ENCODE measurements at regions not wholly inside any gene's neighbourhood (a gene's known extent, or its start where the extent isn't known, plus 50 kb on each side); places are given as distances from the start of the nearest gene placed in this dataset.

- no peak for DNase-seq (ENCODE audit: low read depth)
- TF ChIP-seq, protein P1, sequence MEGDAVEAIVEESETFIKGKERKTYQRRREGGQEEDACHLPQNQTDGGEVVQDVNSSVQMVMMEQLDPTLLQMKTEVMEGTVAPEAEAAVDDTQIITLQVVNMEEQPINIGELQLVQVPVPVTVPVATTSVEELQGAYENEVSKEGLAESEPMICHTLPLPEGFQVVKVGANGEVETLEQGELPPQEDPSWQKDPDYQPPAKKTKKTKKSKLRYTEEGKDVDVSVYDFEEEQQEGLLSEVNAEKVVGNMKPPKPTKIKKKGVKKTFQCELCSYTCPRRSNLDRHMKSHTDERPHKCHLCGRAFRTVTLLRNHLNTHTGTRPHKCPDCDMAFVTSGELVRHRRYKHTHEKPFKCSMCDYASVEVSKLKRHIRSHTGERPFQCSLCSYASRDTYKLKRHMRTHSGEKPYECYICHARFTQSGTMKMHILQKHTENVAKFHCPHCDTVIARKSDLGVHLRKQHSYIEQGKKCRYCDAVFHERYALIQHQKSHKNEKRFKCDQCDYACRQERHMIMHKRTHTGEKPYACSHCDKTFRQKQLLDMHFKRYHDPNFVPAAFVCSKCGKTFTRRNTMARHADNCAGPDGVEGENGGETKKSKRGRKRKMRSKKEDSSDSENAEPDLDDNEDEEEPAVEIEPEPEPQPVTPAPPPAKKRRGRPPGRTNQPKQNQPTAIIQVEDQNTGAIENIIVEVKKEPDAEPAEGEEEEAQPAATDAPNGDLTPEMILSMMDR (IDR thresholded peaks at IDR 0.05; ENCODE audit: insufficient read depth, low read depth, low read length, missing control alignments): no peak
- no peak overlapping the region for H3K4me3 ChIP-seq (ENCODE audit: low read depth, low read length)
Observed at GRCh38 chr9:108724122-108724521, 131.7 kb downstream of the ACTL7B start.

GRCh38 chr9:108722396-108722795 is 133.4 kb downstream of the ACTL7B start:
- DNase-seq (ENCODE audit: low read depth): no peak

DNA sequence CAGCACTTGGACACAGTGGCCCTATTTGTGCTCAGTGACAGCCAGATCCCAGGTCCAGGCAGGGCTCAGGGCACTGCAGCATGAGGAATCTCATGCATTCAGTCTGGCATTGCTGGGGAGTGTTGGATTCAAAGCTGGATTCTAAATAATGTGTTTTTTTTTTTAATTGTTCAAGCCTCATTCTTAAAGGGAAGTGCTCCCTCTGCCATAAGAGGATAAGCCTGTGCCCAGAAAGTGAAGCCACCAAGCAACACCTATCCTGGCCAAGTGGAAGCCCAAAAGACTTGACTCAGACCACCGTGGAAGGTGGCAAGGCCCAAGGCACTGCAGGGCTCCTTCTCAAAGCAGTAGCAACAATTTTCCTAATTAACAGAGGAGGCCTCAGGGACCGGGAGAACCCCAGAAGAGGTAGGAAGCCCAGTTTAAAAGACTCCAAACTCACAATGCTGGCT is 135.6 kb downstream of the ACTL7B start:
- DNase-seq (ENCODE audit: low read depth): no peak
- H3K4me3 ChIP-seq (ENCODE audit: low read depth, low read length): no peak overlapping the region
- TF ChIP-seq, protein P1 (IDR thresholded peaks at IDR 0.05; ENCODE audit: insufficient read depth, low read depth, low read length, missing control alignments): no peak

More at GRCh38 chr9:108722396-108722795, 133.4 kb downstream of the ACTL7B start:
- TF ChIP-seq, protein P1 (IDR thresholded peaks at IDR 0.05; ENCODE audit: insufficient read depth, low read depth, low read length, missing control alignments): no peak
- no peak overlapping the region for H3K4me3 ChIP-seq (ENCODE audit: low read depth, low read length)

DNA sequence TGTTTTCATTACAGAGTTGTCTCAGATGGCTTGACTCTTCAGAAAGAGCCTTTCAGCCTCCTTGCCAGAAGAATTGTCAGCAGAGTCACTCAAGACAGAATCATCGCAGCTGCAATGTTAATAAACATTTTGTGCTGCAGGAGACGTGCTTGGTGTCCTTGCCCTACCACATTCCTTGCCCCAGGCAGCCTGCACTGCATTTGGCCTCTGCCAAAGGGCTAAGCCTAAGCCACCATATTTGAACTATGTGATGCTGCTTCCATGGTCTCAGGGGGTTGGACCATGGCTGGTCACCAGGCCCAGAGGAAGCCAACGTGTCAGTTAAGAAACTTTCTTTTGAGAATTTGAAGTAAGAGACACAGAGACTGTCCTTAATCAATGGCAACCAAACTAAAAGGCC is 145.4 kb downstream of the ACTL7B start:
- TF ChIP-seq, protein P1 (IDR thresholded peaks at IDR 0.05; ENCODE audit: insufficient read depth, low read depth, low read length, missing control alignments): no peak
- no peak for DNase-seq (ENCODE audit: low read depth)
- no peak overlapping the region for H3K4me3 ChIP-seq (ENCODE audit: low read depth, low read length)

GRCh38 chr9:108709997-108710396 is 145.8 kb downstream of the ACTL7B start:
- no peak overlapping the region for H3K4me3 ChIP-seq (ENCODE audit: low read depth, low read length)
- DNase-seq (ENCODE audit: low read depth): no peak
- TF ChIP-seq, protein P1 (IDR thresholded peaks at IDR 0.05; ENCODE audit: insufficient read depth, low read depth, low read length, missing control alignments): no peak

DNA sequence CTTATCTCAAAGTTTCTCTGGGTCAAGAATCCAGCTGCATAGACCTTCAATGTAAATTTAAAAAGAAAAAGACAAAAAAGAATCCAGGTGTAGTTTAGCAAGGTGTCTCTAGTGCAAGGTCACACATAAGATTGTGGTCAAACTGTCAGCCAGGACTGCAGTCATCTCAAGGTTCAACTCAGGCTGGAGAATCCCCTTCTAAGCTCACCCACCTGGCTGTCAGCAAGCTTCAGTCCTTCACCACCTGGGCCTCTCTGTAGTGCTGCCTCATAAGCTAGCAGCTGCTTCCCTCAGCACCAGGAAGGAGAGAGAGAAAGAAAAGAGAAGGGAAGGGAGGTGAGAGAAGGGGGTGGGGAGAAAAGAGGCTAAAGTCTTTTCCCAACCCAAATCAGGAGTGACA is 146.7 kb downstream of the ACTL7B start:
- H3K4me3 ChIP-seq (ENCODE audit: low read depth, low read length): no peak overlapping the region
- TF ChIP-seq, protein P1 (IDR thresholded peaks at IDR 0.05; ENCODE audit: insufficient read depth, low read depth, low read length, missing control alignments): no peak
- no peak for DNase-seq (ENCODE audit: low read depth)

DNA sequence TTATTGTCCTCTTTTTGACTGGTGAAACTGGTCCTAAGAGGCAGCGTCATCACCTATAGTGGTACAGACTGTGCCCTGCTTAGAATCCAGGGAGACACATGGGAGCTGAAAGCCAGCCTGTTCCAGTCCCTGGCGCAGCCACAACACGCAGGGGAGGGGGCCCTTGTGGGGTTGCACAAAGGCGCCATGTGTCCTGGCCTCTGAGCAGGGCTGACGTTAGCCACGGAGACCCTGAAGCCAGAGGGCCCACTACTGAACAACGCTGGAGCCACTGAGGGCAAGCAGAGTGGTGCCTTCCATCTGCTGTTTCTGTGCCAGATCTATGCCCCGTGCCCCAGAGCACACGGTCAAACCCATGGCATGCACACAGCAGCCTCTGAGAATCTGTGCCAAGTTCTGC is 147.3 kb downstream of the ACTL7B start:
- no peak for DNase-seq (ENCODE audit: low read depth)
- H3K4me3 ChIP-seq (ENCODE audit: low read depth, low read length): no peak overlapping the region
- TF ChIP-seq, protein P1 (IDR thresholded peaks at IDR 0.05; ENCODE audit: insufficient read depth, low read depth, low read length, missing control alignments): no peak
